ENCODE measurements at regions not wholly inside any gene's neighbourhood (a gene's known extent, or its start where the extent isn't known, plus 50 kb on each side); places are given as distances from the start of the nearest gene placed in this dataset.

DNA sequence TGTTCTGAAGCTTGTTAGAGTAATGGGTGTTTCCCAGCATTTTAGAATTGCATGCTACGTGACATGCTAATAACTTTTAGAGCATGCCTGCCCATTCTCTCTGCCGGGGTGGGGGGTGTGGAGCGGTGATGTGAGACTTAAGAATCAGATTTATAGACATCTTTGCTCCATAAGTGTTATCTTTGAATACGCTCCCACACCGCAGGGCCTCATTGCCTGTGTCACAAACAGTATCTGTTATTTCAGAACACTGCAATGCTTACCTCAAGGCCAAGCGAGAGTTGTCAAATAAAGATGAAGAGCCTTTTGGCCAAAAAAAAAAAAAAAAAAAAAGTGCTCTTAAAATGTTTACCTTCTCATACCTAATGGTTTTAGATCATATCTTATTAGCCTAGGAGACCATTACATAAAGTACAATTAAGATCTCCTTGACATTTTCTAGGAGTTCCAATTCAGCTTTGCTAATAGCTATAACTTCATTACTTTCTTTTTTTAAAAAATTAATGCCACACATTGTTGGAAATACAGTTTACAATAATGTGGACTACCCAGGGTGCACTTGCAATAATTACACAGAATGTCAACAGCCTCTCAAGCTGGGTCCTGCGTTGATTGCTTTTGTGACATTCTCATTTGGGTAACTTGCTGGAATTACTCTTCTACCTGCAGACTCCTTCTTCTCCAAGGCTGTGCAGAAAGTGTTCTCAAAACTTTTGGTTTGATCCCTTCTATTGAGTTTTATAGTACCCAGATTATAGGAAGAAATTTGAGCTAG lies 525.3 kb downstream of the KLF12 start:
- no peak for DNase-seq

DNA sequence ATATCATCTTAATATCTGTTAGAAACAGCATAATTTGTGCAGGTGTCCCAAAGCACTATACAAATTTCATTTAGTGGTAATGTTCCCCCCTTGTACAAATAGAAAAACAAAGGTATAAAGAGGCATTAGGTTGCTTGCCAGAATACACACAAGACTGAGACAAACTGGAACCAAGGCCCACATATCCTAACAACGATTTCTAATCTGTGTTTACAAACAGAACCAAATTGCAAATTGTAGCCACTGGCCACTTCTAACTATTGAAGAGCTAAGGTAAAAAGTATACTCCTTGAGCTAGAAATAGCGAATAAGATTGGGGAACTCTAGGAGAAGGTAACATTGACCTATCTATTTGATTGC lies 526.1 kb downstream of the KLF12 start:
- DNase-seq = no peak

DNA sequence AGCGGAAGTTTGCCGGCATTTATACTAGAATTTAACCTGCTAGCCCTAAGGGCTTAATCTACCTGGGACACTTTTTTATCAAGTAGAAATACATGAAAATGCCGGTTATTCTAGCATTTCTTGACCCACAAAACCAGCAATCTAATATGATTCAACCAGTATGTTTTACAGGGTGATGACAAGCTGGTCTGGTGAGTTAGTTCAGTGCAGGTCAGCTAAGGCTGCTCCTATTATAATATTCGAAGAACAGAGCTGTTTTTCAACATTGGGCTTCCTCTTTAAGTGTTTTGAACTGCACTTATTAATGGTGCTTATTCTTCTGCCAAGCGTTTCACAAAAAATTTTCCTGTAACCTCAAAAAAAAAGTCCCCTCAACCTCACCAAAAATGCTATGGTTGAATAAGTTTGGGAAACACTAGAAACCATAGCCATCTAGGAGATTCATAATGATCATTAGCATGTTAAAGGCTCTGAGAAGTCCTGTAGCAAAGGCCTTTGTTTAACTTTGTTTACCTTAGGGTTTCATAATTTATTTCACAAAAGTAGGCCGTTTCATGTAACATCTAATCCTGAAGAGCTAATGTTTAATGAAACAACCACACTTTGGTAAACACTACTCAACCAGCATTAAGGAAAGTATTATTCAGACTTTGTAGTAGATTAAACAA lies 526.6 kb downstream of the KLF12 start:
- DNase-seq = no peak

DNA sequence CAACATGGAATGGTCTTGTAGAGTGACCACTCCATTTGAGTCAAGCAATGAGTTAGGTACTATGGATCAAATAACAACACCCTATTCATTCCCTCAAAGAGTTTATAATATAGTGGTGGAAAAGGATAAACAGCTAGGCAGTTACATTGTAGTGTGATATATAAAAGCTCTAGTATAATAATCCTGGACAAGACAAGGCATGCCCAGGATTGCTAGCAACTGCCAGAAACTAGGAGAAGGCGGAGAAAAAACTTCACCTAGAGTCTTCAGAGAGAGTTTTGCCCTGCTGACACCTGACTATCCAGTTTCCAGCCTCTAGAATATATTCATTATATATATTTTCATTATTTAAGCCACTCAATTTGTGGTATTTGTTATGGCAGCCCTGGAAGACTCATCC lies 530.6 kb downstream of the KLF12 start:
- no peak for DNase-seq

DNA sequence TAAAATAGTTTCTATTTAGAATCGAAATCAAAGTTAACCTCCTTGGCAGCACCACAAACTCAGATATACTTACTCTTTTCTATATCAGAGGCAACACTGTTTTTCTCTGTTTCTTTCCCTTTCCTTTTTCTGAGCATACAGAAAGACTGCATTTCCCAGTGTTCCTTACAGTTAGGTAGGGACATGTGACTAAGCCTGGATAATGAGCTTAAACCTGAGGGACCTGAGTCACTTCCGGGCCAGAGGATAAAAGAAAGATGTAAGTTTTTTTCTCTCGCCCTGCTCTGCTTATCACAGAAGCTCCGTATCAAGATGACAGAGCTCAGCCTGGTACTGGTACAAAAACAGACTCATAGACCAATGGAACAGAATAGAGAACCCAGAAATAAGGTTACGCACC lies 531.9 kb downstream of the KLF12 start:
- no peak for DNase-seq

DNA sequence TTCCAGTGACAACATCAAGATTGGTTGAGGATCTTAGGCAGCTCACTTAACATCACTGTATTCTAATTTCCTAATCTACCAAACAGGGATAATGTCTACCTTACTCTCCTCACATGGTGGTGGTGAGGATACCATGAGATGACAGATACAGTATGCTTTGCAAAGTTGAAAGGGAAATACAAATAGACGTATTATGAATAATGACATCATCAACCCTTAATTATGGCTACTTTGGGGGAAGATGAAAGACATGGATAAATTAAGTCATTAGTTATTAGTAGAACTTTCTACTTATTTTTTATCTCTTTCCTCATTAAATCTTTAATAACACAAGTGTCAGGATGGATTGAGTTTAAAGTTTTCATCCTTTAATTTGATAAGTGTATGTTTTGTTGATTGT lies 532.5 kb downstream of the KLF12 start:
- DNase-seq = no peak

DNA sequence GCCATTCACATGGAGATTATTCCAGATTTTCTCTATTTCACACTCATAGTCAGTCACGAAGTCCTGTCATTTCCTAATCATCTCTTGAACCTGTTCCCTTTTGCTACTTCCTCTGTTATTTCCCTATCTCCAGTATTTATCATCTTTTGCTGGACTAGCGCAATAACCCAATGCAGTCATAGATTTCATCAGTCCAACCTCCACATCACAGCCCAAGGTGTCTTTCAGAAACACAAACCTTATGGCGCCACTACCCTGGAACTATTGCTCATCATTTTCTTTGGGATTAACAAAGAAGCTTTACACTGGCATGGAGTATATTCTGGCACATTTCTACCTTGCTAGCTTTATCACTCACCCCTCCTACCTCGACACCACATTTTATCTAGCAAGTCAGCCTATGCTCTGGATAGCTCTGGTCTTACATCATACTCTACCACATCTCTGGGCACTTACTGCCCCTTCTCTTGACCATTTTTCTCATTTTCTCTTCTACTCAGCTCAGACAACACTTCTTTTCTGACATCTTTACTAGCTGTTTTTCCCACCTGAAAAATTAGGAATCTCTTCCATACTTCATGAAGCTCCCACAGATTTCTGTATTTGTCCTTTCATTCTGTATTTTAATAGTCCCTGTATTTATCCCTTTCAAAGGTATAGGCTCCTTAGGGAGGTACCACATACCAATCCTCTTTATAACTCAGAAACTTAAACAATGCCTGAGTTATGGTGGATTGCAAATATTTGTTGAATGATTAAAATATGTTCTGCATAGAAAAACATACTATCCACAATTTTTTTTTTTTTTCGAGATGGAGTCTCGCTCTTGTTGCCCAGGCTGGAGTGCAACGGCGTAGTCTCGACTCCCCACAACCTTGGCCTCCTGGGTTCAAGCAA lies 534.7 kb downstream of the KLF12 start:
- DNase-seq = no peak

DNA sequence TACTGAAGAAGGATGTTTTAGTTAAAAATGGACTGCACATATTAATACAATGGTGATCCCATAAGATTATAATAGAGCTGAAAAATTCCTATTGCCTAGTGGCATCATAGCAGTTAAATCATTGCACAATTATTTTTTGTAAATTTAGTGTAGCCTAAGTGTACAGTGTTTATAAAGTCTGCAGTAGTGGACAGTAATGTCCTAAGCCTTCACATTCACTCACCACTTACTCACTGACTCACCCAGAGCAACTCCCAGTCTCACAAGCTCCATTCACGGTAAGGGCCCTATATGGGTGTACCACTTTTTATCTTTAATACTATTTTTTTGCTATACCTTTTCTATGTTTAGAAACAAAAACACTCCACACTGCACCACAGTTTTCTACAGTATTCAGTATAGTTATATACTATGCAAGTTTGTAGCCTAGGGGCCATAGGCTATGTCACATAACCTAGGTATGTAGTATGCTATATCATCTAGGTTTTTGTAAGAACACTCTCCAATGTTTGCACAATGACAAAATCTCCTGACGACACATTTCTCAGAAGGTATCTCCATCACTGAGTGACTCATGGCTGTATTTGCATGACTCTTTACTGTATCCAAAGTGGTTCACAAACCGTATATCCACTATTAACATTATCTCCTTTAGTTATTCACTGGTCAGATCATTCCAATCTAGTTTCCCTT lies 536.0 kb downstream of the KLF12 start:
- no peak for DNase-seq

DNA sequence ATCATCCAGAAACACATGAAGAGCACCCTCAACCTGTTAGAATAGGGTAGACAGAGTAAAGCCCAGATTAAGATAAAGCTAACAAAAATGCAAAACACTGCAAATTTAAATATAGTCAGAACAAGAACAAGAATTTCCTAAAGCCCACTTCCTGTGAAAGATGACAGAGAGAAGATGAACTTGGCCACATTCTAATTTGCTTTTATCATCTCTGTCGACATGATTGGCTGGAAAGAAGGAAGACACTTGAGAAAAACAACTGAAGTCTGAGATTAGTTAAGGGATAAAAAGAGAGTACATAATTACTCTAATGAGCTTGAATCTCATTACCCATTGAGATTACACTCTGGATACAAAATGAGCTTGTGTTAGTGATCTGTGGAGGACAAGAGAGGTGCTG lies 537.6 kb downstream of the KLF5 start:
- no peak for DNase-seq

DNA sequence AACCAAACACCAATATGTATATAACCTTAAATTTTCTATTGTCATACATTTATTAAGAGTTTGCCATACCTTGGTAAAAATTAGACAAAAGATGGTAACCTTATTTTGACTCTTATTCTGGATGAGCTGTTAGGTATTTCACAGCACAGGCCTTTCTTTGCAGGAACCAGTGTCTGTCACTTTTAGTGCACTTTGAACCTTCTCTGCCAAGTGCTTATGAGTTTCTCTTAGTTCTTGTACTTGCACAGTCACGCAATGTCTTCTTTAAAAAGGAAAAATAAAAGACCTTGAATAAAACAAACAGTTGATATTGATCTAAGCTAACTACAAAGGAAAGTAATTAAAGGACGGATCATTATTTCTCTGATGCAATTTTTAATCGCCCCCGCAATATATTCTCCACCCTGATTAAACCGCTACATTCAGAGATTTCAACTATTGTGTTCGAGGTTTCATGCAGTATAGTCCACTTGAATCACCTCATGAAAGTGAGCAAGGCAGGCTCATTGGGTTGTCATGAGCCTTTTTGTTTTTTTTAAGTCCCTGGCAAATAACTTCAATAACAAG lies 534.5 kb downstream of the KLF5 start:
- DNase-seq = no peak

DNA sequence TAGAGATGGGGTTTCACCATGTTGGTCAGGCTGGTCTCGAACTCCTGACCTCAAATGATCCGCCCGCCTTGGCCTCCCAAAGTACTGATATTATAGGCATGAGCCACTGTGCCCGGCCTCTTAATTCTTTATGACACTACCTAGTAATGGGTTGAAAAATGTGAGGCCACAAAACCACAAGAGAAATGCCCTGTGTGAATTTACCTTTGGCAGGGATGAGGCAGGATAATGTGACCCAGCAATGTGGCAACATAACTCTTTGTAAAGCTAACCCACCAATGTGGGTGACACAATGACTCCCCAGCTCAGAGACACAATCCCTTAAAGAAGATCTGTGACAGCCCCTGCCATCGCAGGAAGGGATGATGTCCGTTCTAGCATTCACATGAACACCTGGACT lies 533.1 kb downstream of the KLF5 start:
- no peak for DNase-seq

DNA sequence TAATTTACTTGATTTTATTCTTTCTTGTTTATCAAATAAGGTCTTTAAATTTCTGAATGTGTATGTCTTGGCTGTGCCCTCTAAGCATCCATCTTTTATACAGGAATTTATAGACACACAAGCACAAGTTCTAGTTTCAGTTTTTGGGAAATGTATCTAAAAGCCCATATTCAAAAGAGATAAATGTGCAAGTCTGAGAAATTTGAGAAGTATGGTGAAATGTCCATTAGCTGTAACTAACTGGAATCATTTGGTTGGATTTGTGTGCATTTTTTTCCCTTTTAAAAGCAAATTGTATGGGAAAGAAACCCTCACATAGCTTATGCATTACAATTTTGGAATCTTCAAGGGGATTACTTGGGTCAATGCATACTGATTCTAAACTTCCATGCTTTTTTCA lies 532.0 kb downstream of the KLF5 start:
- DNase-seq = peak; percentile 64

DNA sequence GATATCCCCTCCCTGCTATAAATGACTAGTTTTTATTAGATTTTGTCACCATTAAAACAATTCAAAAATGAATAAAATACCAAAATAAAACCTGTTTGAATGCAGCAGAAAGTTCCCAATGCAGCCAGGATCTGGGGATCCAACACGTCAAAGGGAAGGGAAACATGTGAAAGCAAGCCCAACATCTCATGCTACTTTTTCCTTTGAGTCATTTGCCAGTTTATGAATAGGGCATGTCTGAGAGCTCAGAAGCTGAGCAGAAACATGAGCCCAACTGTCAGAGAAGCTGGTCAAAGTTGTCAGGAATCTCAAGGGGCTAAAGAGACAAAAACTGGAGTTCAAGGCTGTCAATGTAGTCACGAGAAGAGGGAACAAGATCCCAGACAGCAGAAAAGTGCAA lies 526.4 kb downstream of the KLF5 start:
- DNase-seq = no peak

DNA sequence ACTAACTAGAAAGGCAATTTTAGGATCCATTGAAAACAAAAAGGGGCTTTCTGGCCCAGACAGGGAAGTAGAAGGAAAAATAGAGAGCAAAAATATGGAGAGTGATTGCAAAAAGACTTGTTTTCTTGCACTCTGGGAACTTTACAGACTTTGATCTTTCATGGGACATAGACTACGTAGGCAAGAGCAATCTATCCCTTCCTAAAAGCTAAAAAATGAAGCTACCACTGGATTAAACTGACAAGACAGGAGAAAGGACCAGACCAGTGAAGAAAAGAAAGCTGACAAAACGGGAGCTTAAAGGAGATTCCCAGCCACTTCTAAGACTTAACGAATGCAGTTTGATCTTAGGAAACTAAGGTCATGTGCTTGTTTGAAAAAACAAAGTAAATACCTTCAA lies 524.5 kb downstream of the KLF5 start:
- no peak for DNase-seq

DNA sequence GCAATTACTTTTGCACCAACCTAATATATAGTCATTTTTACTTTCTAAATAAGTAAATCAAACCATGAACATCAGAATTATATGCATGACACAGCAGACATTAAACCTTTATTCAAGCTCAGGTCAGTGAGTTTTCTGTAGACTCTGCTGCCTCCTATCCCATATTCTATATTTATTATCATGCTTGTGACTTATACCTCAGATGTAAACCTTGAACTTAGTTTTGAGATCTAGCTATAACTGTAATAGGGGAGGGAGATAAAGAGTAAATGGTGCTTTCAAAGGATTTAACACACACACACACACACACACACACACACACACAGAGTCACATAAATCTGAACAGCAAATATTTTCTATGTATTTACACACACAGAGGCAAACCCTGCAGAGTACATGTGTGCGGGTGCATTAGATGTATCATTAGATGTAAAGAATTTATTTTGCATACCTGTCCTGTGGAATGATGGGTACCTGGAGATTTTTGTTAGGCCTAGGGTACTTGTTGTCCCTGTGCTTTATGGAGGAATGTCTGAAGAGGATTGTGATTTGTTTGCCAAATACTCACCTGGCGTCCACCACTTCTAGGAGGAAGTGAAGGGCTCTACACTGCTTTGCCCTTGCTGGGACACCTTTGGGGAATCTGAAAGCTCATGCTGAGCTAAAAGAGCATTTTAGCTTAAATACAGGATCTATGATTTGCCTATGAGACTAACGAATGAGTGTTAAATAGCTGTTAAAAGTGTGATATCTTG lies 521.9 kb downstream of the KLF5 start:
- DNase-seq = no peak

DNA sequence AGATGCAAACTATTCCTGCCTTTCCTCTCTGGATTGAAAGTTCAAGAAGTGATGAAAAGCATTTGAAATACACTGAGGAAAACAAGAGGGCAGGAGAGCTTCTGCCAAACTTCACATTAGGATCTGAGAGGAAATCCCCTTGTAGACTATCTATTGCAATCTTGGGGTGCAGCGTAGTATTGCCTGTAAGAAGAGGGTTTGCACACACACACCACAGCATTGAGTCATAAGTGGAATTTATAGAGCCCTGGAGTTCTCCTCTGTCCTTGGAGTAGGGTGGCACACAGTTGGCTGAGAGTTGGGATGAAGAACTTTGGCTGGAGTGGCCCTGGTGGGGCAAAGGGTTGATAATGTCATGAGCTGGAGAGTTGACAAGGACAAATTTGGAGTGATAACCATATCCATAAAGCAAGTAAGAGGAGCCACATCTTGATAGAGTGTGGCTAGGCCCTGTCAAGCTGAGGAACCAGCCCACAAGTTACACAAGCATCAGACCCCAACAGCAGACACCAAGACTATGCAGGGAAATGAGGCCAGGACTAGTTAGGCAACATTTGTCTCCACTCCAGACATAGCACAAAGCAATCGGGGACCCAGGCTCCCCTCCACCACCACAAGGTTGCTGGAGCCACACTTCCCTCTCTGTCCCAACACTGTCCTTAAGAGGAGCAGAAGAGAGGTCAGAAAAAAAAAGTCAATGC lies 520.9 kb downstream of the KLF5 start:
- DNase-seq = no peak

DNA sequence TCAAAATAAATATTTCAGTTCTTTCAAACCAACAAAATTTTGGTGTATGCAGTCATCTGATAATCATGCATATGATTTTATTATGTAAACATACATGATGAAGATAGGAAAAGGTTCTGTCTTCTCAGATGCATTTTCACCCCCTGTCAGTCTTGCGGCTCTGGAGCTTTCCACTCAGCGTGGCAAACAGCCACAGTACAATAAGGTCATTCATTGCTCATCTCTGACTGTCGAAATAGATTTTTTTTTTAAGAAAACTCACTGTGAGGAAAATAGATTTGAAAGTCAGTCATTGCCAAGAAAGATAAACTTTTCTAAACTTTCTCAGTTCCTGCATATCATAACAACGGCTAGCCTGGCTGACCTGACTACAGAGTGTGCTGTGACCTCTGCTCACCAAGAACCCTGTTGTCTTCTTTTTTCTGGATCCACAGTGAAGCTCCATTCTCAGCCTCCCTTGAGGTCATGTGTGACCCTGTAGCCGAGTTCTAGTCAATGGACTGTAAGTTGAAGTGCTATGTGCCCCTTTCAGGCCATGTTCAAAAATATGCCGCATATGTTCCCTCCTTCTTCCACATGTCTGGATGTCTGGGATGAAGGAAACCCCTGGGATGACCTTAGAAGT lies 519.6 kb downstream of the KLF5 start:
- no peak for DNase-seq

DNA sequence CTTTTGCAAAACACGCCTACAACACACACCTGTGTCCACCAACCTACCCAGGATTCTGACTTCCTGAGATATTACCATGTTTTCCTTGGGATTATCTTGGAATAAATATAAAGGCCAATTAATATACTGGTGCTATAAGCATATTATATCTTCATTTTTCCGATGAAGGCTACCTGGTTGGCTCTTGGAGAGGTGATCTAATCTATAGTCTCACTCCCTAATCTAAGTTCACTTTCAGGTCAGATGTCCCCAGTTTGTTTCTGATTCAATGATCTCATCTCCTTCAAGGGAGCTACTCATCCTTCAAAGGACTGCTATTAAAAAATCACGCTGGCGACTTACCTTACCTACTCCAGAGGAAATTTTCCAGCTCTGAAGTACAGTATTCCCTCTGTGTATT lies 517.5 kb downstream of the KLF5 start:
- DNase-seq = no peak

DNA sequence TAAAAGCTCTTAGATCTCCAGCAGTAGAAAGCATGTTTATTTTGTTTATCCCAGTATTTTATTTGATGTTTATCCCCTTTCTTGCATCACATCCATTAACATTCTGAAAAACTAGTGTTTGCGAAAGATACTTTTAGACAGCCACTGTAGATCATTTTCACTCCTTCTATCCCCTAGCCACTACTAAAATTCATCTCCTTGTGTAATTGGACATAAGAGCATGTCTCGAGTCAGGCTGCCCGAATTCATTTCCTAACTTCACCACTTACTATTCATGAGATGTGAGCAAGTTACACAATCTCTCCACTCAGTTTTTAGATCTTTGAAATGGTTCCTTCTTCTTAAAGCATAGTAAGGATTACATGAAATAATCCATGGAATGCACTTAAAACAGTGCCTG lies 514.0 kb downstream of the KLF5 start:
- no peak for DNase-seq

DNA sequence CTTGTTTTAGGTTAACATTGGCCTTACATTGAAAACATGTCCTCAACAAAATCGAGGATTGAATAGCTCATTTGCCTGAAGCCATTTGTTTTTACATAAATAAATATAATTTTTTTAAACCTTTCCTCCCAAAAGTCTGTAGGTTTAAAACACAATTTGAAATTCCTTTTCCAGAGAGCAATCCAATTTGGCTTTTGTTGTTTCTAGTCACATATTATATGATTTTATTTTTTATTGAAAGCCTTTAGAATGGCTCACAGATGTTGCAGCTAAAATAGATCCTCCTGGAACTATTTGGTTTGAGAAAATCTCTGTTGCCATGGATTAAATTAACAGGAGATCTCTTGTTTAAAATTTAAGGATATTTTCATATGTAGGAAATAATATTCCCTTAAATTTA lies 512.6 kb downstream of the KLF5 start:
- peak; percentile 30 for DNase-seq
